ENCODE measurements at regions not wholly inside any gene's neighbourhood (a gene's known extent, or its start where the extent isn't known, plus 50 kb on each side); places are given as distances from the start of the nearest gene placed in this dataset.
A peak's percentile ranks its signal among the peaks of the same experiment; 100 is the strongest.
"Not testable (repeated sequence)": the region's sequence is repeated elsewhere in the genome, so short reads cannot be mapped to it uniquely, and the experiment has no call there.

DNA sequence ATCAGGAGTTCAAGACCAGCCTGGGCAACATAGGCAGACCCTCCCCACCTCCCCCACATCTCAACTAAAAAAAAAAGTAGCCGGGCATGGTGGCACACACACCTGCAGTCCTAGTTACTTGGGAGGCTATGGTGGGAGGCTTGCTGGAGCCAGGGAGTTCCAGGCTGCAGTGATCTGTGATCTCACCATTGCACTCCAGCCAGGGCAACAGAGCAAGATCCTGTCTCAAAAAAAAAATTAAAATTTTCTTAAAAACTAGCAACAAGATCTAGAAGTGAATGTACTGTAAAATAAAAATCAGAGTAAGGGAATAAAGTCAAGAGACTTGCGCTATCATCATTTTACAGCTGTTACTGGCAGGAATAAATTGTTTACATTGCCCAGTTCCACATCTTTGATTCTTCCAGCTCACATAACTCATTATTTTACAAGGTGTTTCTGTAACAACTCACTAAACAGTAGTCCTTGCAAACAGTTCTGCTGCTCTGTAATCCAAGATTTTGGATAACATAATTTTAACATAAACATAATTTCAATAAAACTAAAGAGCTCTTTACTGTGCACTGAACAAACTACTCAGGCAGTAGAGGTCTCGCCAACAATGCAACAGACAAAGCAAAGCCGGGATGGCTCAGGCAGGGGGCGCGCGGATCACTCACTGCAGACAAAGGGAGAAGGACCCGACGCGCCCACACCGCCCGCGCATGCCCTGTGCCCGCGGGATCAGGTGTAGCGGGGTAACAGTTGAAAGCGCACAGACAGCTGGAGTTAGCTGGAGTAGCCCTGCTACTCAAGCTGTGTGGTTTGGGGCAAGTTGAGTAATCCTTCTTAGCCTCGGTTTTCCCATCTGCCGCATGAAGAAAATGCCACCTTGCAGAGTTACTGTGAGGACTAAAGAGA, 73.3 kb upstream of the NFE2L3 start:
- TF ChIP-seq POLR2A (IDR thresholded peaks at IDR 0.05; ENCODE audit: low read depth, low read length): no peak
- no peak for TF ChIP-seq TAF1 (IDR thresholded peaks at IDR 0.05; ENCODE audit: borderline replicate concordance, low read depth, low read length)
- TF ChIP-seq POLR2AphosphoS5 (IDR thresholded peaks at IDR 0.05; ENCODE audit: low read depth, low read length): no peak

GRCh38 chr7:26081638-26082037, 70.4 kb upstream of the NFE2L3 start:
- FAIRE-seq: no peak
- no peak for DNase-seq (ENCODE audit: insufficient read length)
- TF ChIP-seq POLR2A (IDR thresholded peaks at IDR 0.05; ENCODE audit: low read depth, low read length): no peak
- no peak for TF ChIP-seq TAF1 (IDR thresholded peaks at IDR 0.05; ENCODE audit: borderline replicate concordance, low read depth, low read length)
- no peak for TF ChIP-seq POLR2AphosphoS5 (IDR thresholded peaks at IDR 0.05; ENCODE audit: low read depth, low read length)

More for the DNA sequence above, 73.3 kb upstream of the NFE2L3 start:
- DNase-seq (ENCODE audit: insufficient read length) (peak; percentile 43), FAIRE-seq (peak; percentile 89)

- no peak for FAIRE-seq
- DNase-seq (ENCODE audit: insufficient read length): no peak
- TF ChIP-seq POLR2AphosphoS5 (IDR thresholded peaks at IDR 0.05; ENCODE audit: low read depth, low read length) (no peak), POLR2A (IDR thresholded peaks at IDR 0.05; ENCODE audit: low read depth, low read length) (no peak), TAF1 (IDR thresholded peaks at IDR 0.05; ENCODE audit: borderline replicate concordance, low read depth, low read length) (no peak)
Observed at GRCh38 chr7:26083113-26083512, 68.9 kb upstream of the NFE2L3 start.

- TF ChIP-seq POLR2A (IDR thresholded peaks at IDR 0.05; ENCODE audit: low read depth, low read length) (no peak), TAF1 (IDR thresholded peaks at IDR 0.05; ENCODE audit: borderline replicate concordance, low read depth, low read length) (no peak), POLR2AphosphoS5 (IDR thresholded peaks at IDR 0.05; ENCODE audit: low read depth, low read length) (no peak)
- FAIRE-seq (no peak), DNase-seq (ENCODE audit: insufficient read length) (no peak)
Observed at GRCh38 chr7:26084418-26084817, 67.6 kb upstream of the NFE2L3 start.

DNA sequence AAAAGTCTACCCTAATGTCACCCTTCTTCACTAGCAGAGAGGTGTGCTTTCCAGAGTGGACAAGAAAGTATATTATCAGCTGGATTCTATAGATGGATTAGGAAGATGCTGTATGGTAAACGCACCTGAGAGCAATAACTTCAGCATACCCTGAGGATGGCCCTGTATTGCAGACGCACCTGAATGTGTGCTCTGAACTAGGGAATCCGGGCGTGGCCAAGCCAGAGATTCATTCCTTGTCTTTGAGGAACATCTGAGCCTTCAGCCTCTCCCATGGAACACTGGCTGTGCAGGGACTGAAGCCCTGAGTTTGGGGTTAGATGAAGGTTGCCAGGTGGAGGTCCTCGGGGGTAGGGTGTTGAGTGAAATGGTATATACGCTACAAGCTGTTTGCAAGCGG, 66.2 kb upstream of the NFE2L3 start:
- TF ChIP-seq POLR2AphosphoS5 (IDR thresholded peaks at IDR 0.05; ENCODE audit: low read depth, low read length) (no peak), POLR2A (IDR thresholded peaks at IDR 0.05; ENCODE audit: low read depth, low read length) (no peak), TAF1 (IDR thresholded peaks at IDR 0.05; ENCODE audit: borderline replicate concordance, low read depth, low read length) (no peak)
- FAIRE-seq (no peak), DNase-seq (ENCODE audit: insufficient read length) (no peak)

GRCh38 chr7:26087321-26088091, 64.5 kb upstream of the NFE2L3 start:
- no peak for DNase-seq (ENCODE audit: insufficient read length)
- FAIRE-seq: no peak
- TF ChIP-seq POLR2AphosphoS5 (IDR thresholded peaks at IDR 0.05; ENCODE audit: low read depth, low read length) (no peak), POLR2A (IDR thresholded peaks at IDR 0.05; ENCODE audit: low read depth, low read length) (no peak), TAF1 (IDR thresholded peaks at IDR 0.05; ENCODE audit: borderline replicate concordance, low read depth, low read length) (no peak)

DNA sequence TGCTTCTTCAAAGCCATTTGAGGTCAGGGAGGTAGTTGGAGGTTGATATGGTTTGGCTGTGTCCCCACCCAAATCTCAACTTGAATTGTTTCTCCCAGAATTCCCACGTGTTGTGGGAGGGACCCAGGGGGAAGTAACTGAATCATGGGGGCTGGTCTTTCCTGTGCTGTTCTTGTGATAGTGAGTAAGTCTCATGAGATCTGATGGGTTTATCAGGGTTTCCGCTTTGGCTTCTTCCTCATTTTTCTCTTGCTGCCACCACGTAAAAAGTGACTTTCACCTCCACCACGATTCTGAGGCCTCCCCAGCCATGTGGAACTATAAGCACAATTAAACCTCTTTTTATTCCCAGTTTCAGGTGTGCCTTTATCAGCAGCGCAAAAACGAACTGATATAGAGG, 62.5 kb upstream of the NFE2L3 start:
- not testable (repeated sequence) for DNase-seq (ENCODE audit: insufficient read length); FAIRE-seq

DNA sequence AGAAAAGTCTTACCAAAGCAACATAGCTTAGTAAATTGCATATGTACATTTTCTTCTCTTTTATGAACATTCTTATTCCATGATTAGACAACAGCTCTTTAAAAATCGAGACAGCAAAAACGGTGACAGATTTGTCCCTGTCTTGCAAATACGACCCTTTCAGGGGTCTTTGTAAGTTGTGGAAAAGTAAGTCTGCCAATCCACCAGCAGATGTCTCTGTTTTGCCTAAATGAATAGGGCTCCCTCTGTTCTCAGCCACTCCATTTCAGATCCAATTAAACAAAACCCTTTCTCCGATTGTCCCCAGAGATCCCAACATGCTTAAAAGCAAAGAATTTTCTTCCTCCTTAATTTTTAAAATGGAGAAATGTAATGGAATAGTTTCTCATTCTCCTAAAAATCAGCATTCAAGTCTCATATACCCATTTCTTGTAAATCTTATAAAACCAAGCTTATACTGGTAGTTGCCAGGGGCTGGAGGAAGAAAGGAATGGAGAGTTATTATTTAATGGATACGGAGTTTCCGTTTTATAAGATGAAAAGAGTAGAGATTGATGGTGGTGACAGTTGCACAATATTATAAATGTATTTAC, 61.0 kb upstream of the NFE2L3 start:
- peak; percentile 71 for FAIRE-seq
- no peak for DNase-seq (ENCODE audit: insufficient read length)
- TF ChIP-seq POLR2A (IDR thresholded peaks at IDR 0.05; ENCODE audit: low read depth, low read length) (no peak), TAF1 (IDR thresholded peaks at IDR 0.05; ENCODE audit: borderline replicate concordance, low read depth, low read length) (no peak), POLR2AphosphoS5 (IDR thresholded peaks at IDR 0.05; ENCODE audit: low read depth, low read length) (no peak)

- FAIRE-seq: no peak
- no peak for DNase-seq (ENCODE audit: insufficient read length)
- TF ChIP-seq POLR2AphosphoS5 (IDR thresholded peaks at IDR 0.05; ENCODE audit: low read depth, low read length): no peak
- no peak for TF ChIP-seq TAF1 (IDR thresholded peaks at IDR 0.05; ENCODE audit: borderline replicate concordance, low read depth, low read length)
- no peak for TF ChIP-seq POLR2A (IDR thresholded peaks at IDR 0.05; ENCODE audit: low read depth, low read length)
Observed at GRCh38 chr7:26091933-26092332, 60.1 kb upstream of the NFE2L3 start.

DNA sequence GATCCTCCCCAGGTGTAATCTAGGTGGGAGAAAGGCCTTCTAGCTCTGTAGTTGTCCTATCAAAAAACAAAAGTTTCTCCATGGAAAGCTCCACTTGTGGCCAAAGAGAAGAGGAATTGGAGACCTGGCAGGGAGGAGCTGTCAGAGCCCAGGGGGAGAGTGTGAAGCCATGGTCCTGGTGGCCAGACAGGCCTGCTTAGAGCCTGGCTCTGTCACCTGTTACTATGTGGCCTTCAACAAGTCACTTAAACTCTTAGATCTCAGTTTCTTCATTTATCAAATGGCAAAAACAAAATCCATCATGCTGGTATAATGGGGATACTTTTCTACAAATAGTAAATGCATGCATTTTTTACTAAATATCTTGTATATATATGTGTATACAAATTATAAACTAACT, 59.0 kb upstream of the NFE2L3 start:
- no peak for DNase-seq (ENCODE audit: insufficient read length)
- no peak for FAIRE-seq
- no peak for TF ChIP-seq POLR2A (IDR thresholded peaks at IDR 0.05; ENCODE audit: low read depth, low read length)
- TF ChIP-seq POLR2AphosphoS5 (IDR thresholded peaks at IDR 0.05; ENCODE audit: low read depth, low read length): no peak
- TF ChIP-seq TAF1 (IDR thresholded peaks at IDR 0.05; ENCODE audit: borderline replicate concordance, low read depth, low read length): no peak

- FAIRE-seq: no peak
- TF ChIP-seq POLR2A (IDR thresholded peaks at IDR 0.05; ENCODE audit: low read depth, low read length) (no peak), POLR2AphosphoS5 (IDR thresholded peaks at IDR 0.05; ENCODE audit: low read depth, low read length) (no peak), TAF1 (IDR thresholded peaks at IDR 0.05; ENCODE audit: borderline replicate concordance, low read depth, low read length) (no peak)
Observed at GRCh38 chr7:26096136-26096535, 55.9 kb upstream of the NFE2L3 start.

More at GRCh38 chr7:26096136-26096535, 55.9 kb upstream of the NFE2L3 start:
- no peak for DNase-seq (ENCODE audit: insufficient read length)
